WERI-Rb-1 (cell line): ENCODE measurements at regions not wholly inside any gene's neighbourhood (a gene's known extent, or its start where the extent isn't known, plus 50 kb on each side); places are given as distances from the start of the nearest gene placed in this dataset.

ENCODE experiments used
- DNase-seq: peaks from one replicate; pipeline ENCODE4 v3.0.0-alpha.2; 2020
- H3K27ac ChIP-seq: fragments of 250-450 bp; sonication (Bioruptor Pico); 2 replicates; pipeline ENCODE4 v1.5.1; 2020; ENCODE audit warnings: mild to moderate bottlenecking, moderate library complexity
- H3K27me3 ChIP-seq: fragments of 250-450 bp; sonication (Bioruptor Pico); 2 replicates; pipeline ENCODE4 v1.5.1; 2021; ENCODE audit warnings: mild to moderate bottlenecking, low read depth, moderate library complexity; ENCODE audit not compliant: insufficient read depth, severe bottlenecking
- H3K36me3 ChIP-seq: fragments of 250-450 bp; sonication (Bioruptor Pico); 2 replicates; pipeline ENCODE4 v1.5.1; 2020; ENCODE audit warnings: mild to moderate bottlenecking, moderate library complexity
- H3K4me3 ChIP-seq: 2 replicates; pipeline ENCODE4 v1.5.1; 2011; ENCODE audit warnings: low read depth, mild to moderate bottlenecking, control low read depth, low read length
- H3K9me3 ChIP-seq: fragments of 250-450 bp; sonication (Bioruptor Pico); 2 replicates; pipeline ENCODE4 v1.5.1; 2021; ENCODE audit warnings: mild to moderate bottlenecking, moderate library complexity; ENCODE audit not compliant: severe bottlenecking
- CTCF ChIP-seq: IDR thresholded peaks from 2 replicates; pipeline ENCODE4 v1.5.1; 2011; ENCODE audit warnings: low read depth, mild to moderate bottlenecking, control low read depth, inconsistent platforms, low read length

- no peak for TF ChIP-seq CTCF
- Histone ChIP-seq H3K4me3 (no peak overlapping the region), H3K9me3 (peaks cover 6% of the 10 kb centered on the region), H3K27ac (no peak overlapping the region), H3K36me3 (no peaks in the 10 kb centered on the region), H3K27me3 (no peaks in the 10 kb centered on the region)
- DNase-seq: no peak
These were observed 103.8 kb upstream of the CDC42EP3 start for GRCh38 chr2:37774976-37775907.

- H3K27me3 ChIP-seq: no peaks in the 10 kb centered on the region
- H3K9me3 ChIP-seq: peaks cover 6% of the 10 kb centered on the region
- no peaks in the 10 kb centered on the region for H3K36me3 ChIP-seq
- TF ChIP-seq CTCF: no peak
- DNase-seq: no peak
- no peak overlapping the region for H3K27ac ChIP-seq
- no peak overlapping the region for H3K4me3 ChIP-seq
These were observed 104.4 kb upstream of the CDC42EP3 start for GRCh38 chr2:37775908-37776250.

- no peaks in the 10 kb centered on the region for H3K27me3 ChIP-seq
- no peak overlapping the region for H3K27ac ChIP-seq
- no peak overlapping the region for H3K4me3 ChIP-seq
- TF ChIP-seq CTCF: no peak
- no peaks in the 10 kb centered on the region for H3K36me3 ChIP-seq
- DNase-seq: no peak
- peaks cover 6% of the 10 kb centered on the region for H3K9me3 ChIP-seq
These were observed 105.0 kb upstream of the CDC42EP3 start for GRCh38 chr2:37776487-37776886.

GRCh38 chr2:37779139-37779538, 107.7 kb upstream of the CDC42EP3 start:
- Histone ChIP-seq H3K27me3 (no peaks in the 10 kb centered on the region), H3K27ac (no peak overlapping the region), H3K4me3 (no peak overlapping the region), H3K36me3 (no peaks in the 10 kb centered on the region), H3K9me3 (peaks cover 6% of the 10 kb centered on the region)
- DNase-seq: no peak
- TF ChIP-seq CTCF: no peak

- H3K4me3 ChIP-seq: no peak overlapping the region
- no peak for TF ChIP-seq CTCF
- peaks cover 2% of the 10 kb centered on the region for H3K9me3 ChIP-seq
- H3K36me3 ChIP-seq: no peaks in the 10 kb centered on the region
- no peaks in the 10 kb centered on the region for H3K27me3 ChIP-seq
- no peak overlapping the region for H3K27ac ChIP-seq
- no peak for DNase-seq
These were observed 108.4 kb upstream of the CDC42EP3 start for GRCh38 chr2:37779611-37780386.
